SK-N-SH (cell line): ENCODE measurements at regions not wholly inside any gene's neighbourhood (a gene's known extent, or its start where the extent isn't known, plus 50 kb on each side); places are given as distances from the start of the nearest gene placed in this dataset.

ENCODE experiments used
- CTCF ChIA-PET: fragments of 300-600, 350-600 bp; formaldehyde crosslinking; extraction: SDS; loops from one replicate; lab custom pipeline; 2021; lab: Yijun Ruan, JAX
- POLR2A ChIA-PET: fragments of 350-600 bp; sonication (Branson Sonifier 250); formaldehyde crosslinking; extraction: SDS; loops from one replicate; lab custom pipeline; 2020; ENCODE audit warnings: antibody characterized with exemption, inconsistent platforms; lab: Yijun Ruan, JAX
- DNase-seq: peaks from one replicate; pipeline ENCODE4 v3.0.0; 2012
- H2AFZ ChIP-seq: fragments of 200-600 bp; sonication (generic); 2 replicates; pipeline ENCODE4 v1.8.1; 2016; ENCODE audit warnings: antibody characterized with exemption, mild to moderate bottlenecking, low read depth
- H3F3A ChIP-seq: fragments of 200-600 bp; sonication (generic); replicated peaks from 2 replicates; pipeline ENCODE3; 2016; ENCODE audit warnings: antibody characterized with exemption, mild to moderate bottlenecking; ENCODE audit not compliant: insufficient read depth
- H3K27ac ChIP-seq, 2 experiments: fragments of 200-500 bp in 1 of 2; fragments of 200-600 bp in 1 of 2; sonication (Bioruptor generic) in 1 of 2; sonication (generic), shearing (Covaris generic) in 1 of 2; 2 replicates each; pipeline versions ENCODE4 v1.5.1 to v1.6.1; 2014 to 2016; ENCODE audit warnings: low read depth in 2 of 2, inconsistent platforms in 1 of 2, low read length in 1 of 2, mild to moderate bottlenecking in 1 of 2, mixed read lengths in 1 of 2
- H3K27me3 ChIP-seq: fragments of 200-600 bp; sonication (generic), shearing (Covaris generic); 2 replicates; pipeline ENCODE4 v1.6.1; 2016; ENCODE audit warnings: mixed run types; ENCODE audit not compliant: insufficient read depth
- H3K36me3 ChIP-seq, 2 experiments: fragments of 200-500 bp in 1 of 2; fragments of 200-600 bp in 1 of 2; sonication (Bioruptor generic) in 1 of 2; sonication (generic) in 1 of 2; replicated peaks in 1 of 2; 2 replicates each; pipeline versions ENCODE3 to v1.5.1; 2014 to 2016; ENCODE audit warnings: low read length in 1 of 2, mild to moderate bottlenecking in 1 of 2; ENCODE audit not compliant: insufficient read depth in 2 of 2, control insufficient read depth in 1 of 2
- H3K4me1 ChIP-seq, 2 experiments: fragments of 200-500 bp in 1 of 2; fragments of 200-600 bp in 1 of 2; sonication (Bioruptor generic) in 1 of 2; sonication (generic), shearing (Covaris generic) in 1 of 2; 2 replicates each; pipeline versions ENCODE4 v1.5.1 to v1.6.1; 2014 to 2016; ENCODE audit warnings: low read depth in 1 of 2, low read length in 1 of 2, mixed run types in 1 of 2; ENCODE audit not compliant: insufficient read depth in 2 of 2, control insufficient read depth in 1 of 2
- H3K4me2 ChIP-seq: fragments of 200-600 bp; sonication (generic), shearing (Covaris generic); 2 replicates; pipeline ENCODE4 v1.6.1; 2017; ENCODE audit warnings: mixed run types
- H3K4me3 ChIP-seq, 2 experiments: fragments of 200-500 bp in 1 of 2; fragments of 200-600 bp in 1 of 2; sonication (Bioruptor generic) in 1 of 2; sonication (generic), shearing (Covaris generic) in 1 of 2; 2 replicates each; pipeline versions ENCODE4 v1.5.1 to v1.8.1; 2014 to 2016; ENCODE audit warnings: low read depth in 2 of 2, inconsistent platforms in 1 of 2, low read length in 1 of 2, mild to moderate bottlenecking in 1 of 2, mixed read lengths in 1 of 2, moderate library complexity in 1 of 2
- H3K79me2 ChIP-seq: fragments of 200-600 bp; sonication (generic); 2 replicates; pipeline ENCODE4 v1.8.1; 2017; ENCODE audit warnings: mild to moderate bottlenecking; ENCODE audit not compliant: insufficient read depth
- H3K9ac ChIP-seq: fragments of 200-600 bp; sonication (generic); 2 replicates; pipeline ENCODE4 v1.6.1; 2017; ENCODE audit warnings: mixed run types
- H3K9me2 ChIP-seq: fragments of 200-600 bp; sonication (generic); 2 replicates; pipeline ENCODE4 v1.6.1; 2017; ENCODE audit warnings: mixed run types
- H3K9me3 ChIP-seq: fragments of 200-600 bp; sonication (generic); 2 replicates; pipeline ENCODE4 v1.6.1; 2017; ENCODE audit warnings: mixed run types, mild to moderate bottlenecking, moderate library complexity
- H4K20me1 ChIP-seq: fragments of 200-600 bp; sonication (generic); 2 replicates; pipeline ENCODE4 v1.6.1; 2017; ENCODE audit warnings: mild to moderate bottlenecking, mixed run types; ENCODE audit not compliant: insufficient read depth
- EP300 ChIP-seq, 2 experiments: IDR thresholded peaks; 2 replicates each; pipeline versions ENCODE4 v1.4.0 to v1.6.1; 2012; ENCODE audit warnings: borderline replicate concordance in 1 of 2, low read depth in 1 of 2, low read length in 1 of 2
- FOXJ3 ChIP-seq: sonication (generic); formaldehyde crosslinking; IDR thresholded peaks from 2 replicates; pipeline ENCODE4 v1.5.1; 2020; ENCODE audit warnings: mild to moderate bottlenecking, missing genetic modification reagents
- FOXM1 ChIP-seq: IDR thresholded peaks from 2 replicates; pipeline ENCODE4 v1.4.0; 2012; ENCODE audit warnings: low read depth, mild to moderate bottlenecking
- MEF2A ChIP-seq: IDR thresholded peaks from 2 replicates; pipeline ENCODE4 v1.4.0; 2012; ENCODE audit warnings: low read depth, borderline replicate concordance
- NRF1 ChIP-seq: IDR thresholded peaks from 2 replicates; pipeline ENCODE4 v1.6.1; 2012; ENCODE audit warnings: low read depth, mild to moderate bottlenecking, low read length
- RFX5 ChIP-seq: IDR thresholded peaks from 2 replicates; pipeline ENCODE4 v1.6.1; 2012; ENCODE audit warnings: mild to moderate bottlenecking, improper control_type of control experiment, low read length
- TAF1 ChIP-seq: IDR thresholded peaks from 2 replicates; pipeline ENCODE4 v1.6.1; 2012; ENCODE audit warnings: low read depth, mild to moderate bottlenecking, low read length, moderate library complexity, borderline replicate concordance
- YY1 ChIP-seq: IDR thresholded peaks from 2 replicates; pipeline ENCODE4 v1.4.0; 2012; ENCODE audit warnings: low read depth, mild to moderate bottlenecking
- WGBS: methylation state at CpG from one replicate; pipeline ENCODE4 v1.1.6; 2017; ENCODE audit warnings: low lambda C conversion rate; 5-methylcytosine and 5-hydroxymethylcytosine counted together
- TF ChIP-seq, protein P1 (sequence below): fragments of 200-600 bp; sonication (generic); IDR thresholded peaks from 2 replicates; pipeline ENCODE4 v1.6.1; 2017; ENCODE audit warnings: antibody characterized with exemption, mild to moderate bottlenecking, moderate library complexity
- TF ChIP-seq, protein P2 (sequence below): IDR thresholded peaks from 2 replicates; pipeline ENCODE4; 2012
- TF ChIP-seq, protein P3 (sequence below): IDR thresholded peaks from 2 replicates; pipeline ENCODE4 v1.4.0; 2012; ENCODE audit warnings: low read depth
- TF ChIP-seq, protein P4 (sequence below): fragments of 150-350 bp; IDR thresholded peaks from 2 replicates; pipeline ENCODE4 v1.6.1; 2017; ENCODE audit warnings: antibody characterized with exemption, low read length, low read depth, borderline replicate concordance
- TF ChIP-seq, protein P5 (sequence below): IDR thresholded peaks from 2 replicates; pipeline ENCODE4 v1.4.0; 2012; ENCODE audit warnings: low read depth, borderline replicate concordance
- TF ChIP-seq, protein P6 (sequence below): IDR thresholded peaks from 2 replicates; pipeline ENCODE4 v1.6.1; 2012; ENCODE audit warnings: mild to moderate bottlenecking, low read depth, low read length, moderate library complexity

DNA sequence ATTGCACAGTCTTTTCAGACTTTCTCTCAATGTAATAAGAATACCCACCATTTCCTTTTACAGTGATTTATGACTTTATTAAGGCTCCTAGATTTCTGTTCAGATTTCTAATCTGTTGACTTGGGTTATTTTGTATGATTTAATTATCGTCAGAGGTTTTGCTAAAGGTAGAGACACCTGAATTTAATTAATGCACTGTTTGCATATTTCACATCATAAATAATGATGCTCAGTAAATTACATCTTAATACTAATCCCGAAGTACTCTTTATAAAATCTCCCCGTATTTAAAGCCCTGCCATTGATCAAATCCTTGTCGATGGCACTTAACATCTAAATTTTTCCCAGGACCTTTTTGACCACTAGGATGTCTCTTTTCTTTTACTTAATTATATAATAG, 399.9 kb downstream of the MEIS1 start (continued):
- TF ChIP-seq, protein P1, sequence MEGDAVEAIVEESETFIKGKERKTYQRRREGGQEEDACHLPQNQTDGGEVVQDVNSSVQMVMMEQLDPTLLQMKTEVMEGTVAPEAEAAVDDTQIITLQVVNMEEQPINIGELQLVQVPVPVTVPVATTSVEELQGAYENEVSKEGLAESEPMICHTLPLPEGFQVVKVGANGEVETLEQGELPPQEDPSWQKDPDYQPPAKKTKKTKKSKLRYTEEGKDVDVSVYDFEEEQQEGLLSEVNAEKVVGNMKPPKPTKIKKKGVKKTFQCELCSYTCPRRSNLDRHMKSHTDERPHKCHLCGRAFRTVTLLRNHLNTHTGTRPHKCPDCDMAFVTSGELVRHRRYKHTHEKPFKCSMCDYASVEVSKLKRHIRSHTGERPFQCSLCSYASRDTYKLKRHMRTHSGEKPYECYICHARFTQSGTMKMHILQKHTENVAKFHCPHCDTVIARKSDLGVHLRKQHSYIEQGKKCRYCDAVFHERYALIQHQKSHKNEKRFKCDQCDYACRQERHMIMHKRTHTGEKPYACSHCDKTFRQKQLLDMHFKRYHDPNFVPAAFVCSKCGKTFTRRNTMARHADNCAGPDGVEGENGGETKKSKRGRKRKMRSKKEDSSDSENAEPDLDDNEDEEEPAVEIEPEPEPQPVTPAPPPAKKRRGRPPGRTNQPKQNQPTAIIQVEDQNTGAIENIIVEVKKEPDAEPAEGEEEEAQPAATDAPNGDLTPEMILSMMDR = no peak
- TF ChIP-seq, protein P2, sequence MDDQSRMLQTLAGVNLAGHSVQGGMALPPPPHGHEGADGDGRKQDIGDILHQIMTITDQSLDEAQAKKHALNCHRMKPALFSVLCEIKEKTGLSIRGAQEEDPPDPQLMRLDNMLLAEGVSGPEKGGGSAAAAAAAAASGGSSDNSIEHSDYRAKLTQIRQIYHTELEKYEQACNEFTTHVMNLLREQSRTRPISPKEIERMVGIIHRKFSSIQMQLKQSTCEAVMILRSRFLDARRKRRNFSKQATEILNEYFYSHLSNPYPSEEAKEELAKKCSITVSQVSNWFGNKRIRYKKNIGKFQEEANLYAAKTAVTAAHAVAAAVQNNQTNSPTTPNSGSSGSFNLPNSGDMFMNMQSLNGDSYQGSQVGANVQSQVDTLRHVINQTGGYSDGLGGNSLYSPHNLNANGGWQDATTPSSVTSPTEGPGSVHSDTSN = no peak

DNA sequence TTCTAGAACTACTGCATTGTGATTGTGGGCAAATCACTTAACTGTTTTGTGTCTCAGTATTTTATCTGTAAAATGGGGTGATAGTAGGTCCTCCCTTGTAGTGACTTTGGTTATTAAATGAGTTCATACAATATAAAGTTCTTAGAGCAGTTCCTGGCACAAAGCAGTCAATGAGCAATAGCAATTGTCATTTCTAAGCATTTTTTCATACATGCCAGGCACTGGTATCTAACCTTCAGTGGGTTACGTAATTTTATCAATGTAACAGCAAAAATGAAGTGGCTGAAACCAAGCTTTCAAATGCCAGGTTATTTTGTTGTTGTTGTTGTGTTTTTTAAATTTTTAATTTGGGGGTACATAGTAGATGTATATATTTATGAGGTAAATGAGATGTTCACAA, 401.9 kb downstream of the MEIS1 start:
- H3K79me2 ChIP-seq = no peaks in the 10 kb centered on the region
- no peaks in the 10 kb centered on the region for H3K9me2 ChIP-seq
- CTCF ChIA-PET = no interaction called here
- H4K20me1 ChIP-seq = no peaks in the 10 kb centered on the region
- POLR2A ChIA-PET = no interaction called here
- 88% methylated on average over 1 of the region's 1 CpG for WGBS
- H3K4me1 ChIP-seq = peaks cover 0 to 10% of the 10 kb centered on the region in 2 experiments; a peak in 2 of 4 replicates
- H3K27ac ChIP-seq = no peak overlapping the region
- no peaks in the 10 kb centered on the region for H3K27me3 ChIP-seq
- H3K9ac ChIP-seq = no peak overlapping the region
- TF ChIP-seq, protein P1 = no peak
- TF ChIP-seq MEF2A (no peak), TAF1 (no peak), RFX5 (no peak), FOXM1 (no peak), EP300 (IDR thresholded peaks at IDR 0.05; ENCODE audit: borderline replicate concordance in 1 of 2, low read depth in 1 of 2, low read length in 1 of 2) (no peak), NRF1 (no peak), YY1 (no peak), FOXJ3 (no peak)
- TF ChIP-seq, protein P3, sequence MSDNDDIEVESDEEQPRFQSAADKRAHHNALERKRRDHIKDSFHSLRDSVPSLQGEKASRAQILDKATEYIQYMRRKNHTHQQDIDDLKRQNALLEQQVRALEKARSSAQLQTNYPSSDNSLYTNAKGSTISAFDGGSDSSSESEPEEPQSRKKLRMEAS = no peak
- TF ChIP-seq, protein P4, sequence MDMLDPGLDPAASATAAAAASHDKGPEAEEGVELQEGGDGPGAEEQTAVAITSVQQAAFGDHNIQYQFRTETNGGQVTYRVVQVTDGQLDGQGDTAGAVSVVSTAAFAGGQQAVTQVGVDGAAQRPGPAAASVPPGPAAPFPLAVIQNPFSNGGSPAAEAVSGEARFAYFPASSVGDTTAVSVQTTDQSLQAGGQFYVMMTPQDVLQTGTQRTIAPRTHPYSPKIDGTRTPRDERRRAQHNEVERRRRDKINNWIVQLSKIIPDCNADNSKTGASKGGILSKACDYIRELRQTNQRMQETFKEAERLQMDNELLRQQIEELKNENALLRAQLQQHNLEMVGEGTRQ = no peak
- TF ChIP-seq, protein P2 = no peak
- TF ChIP-seq, protein P5, sequence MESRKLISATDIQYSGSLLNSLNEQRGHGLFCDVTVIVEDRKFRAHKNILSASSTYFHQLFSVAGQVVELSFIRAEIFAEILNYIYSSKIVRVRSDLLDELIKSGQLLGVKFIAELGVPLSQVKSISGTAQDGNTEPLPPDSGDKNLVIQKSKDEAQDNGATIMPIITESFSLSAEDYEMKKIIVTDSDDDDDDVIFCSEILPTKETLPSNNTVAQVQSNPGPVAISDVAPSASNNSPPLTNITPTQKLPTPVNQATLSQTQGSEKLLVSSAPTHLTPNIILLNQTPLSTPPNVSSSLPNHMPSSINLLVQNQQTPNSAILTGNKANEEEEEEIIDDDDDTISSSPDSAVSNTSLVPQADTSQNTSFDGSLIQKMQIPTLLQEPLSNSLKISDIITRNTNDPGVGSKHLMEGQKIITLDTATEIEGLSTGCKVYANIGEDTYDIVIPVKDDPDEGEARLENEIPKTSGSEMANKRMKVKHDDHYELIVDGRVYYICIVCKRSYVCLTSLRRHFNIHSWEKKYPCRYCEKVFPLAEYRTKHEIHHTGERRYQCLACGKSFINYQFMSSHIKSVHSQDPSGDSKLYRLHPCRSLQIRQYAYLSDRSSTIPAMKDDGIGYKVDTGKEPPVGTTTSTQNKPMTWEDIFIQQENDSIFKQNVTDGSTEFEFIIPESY = no peak
- TF ChIP-seq, protein P6, sequence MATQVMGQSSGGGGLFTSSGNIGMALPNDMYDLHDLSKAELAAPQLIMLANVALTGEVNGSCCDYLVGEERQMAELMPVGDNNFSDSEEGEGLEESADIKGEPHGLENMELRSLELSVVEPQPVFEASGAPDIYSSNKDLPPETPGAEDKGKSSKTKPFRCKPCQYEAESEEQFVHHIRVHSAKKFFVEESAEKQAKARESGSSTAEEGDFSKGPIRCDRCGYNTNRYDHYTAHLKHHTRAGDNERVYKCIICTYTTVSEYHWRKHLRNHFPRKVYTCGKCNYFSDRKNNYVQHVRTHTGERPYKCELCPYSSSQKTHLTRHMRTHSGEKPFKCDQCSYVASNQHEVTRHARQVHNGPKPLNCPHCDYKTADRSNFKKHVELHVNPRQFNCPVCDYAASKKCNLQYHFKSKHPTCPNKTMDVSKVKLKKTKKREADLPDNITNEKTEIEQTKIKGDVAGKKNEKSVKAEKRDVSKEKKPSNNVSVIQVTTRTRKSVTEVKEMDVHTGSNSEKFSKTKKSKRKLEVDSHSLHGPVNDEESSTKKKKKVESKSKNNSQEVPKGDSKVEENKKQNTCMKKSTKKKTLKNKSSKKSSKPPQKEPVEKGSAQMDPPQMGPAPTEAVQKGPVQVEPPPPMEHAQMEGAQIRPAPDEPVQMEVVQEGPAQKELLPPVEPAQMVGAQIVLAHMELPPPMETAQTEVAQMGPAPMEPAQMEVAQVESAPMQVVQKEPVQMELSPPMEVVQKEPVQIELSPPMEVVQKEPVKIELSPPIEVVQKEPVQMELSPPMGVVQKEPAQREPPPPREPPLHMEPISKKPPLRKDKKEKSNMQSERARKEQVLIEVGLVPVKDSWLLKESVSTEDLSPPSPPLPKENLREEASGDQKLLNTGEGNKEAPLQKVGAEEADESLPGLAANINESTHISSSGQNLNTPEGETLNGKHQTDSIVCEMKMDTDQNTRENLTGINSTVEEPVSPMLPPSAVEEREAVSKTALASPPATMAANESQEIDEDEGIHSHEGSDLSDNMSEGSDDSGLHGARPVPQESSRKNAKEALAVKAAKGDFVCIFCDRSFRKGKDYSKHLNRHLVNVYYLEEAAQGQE = no peak
- H3K36me3 ChIP-seq = no peaks in the 10 kb centered on the region
- H3K4me3 ChIP-seq = no peak overlapping the region
- DNase-seq = no peak
- no peak overlapping the region for H2AFZ ChIP-seq
- no peak overlapping the region for H3K4me2 ChIP-seq
- peaks cover 18% of the 10 kb centered on the region for H3F3A ChIP-seq
- no peaks in the 10 kb centered on the region for H3K9me3 ChIP-seq
